Uterus (tissue), 3 donors: ENCODE measurements at regions not wholly inside any gene's neighbourhood (a gene's known extent, or its start where the extent isn't known, plus 50 kb on each side); places are given as distances from the start of the nearest gene placed in this dataset.

Source experiments
- DNase-seq, 2 donors: peaks; one replicate each; pipeline ENCODE4 v3.0.0-alpha.2; 2019 to 2020
- H3K27ac ChIP-seq, 2 donors: fragments of 200-600 bp; sonication (generic); 1 replicate in 1 of 2; 2 replicates in 1 of 2; pipeline ENCODE4 v1.5.1; 2016 to 2018
- H3K27me3 ChIP-seq, 2 donors: fragments of 200-600 bp; sonication (generic); one replicate each; pipeline ENCODE4 v1.5.1; 2018 to 2019; ENCODE audit warnings: control low read depth in 1 of 2
- H3K36me3 ChIP-seq, 2 donors: fragments of 200-600 bp; sonication (generic); one replicate each; pipeline ENCODE4 v1.5.1; 2019; ENCODE audit warnings: control low read depth in 1 of 2
- H3K4me1 ChIP-seq, 2 donors: fragments of 200-600 bp; sonication (generic); one replicate each; pipeline ENCODE4 v1.5.1; 2018 to 2019; ENCODE audit warnings: control low read depth in 1 of 2
- H3K4me3 ChIP-seq, 2 donors: fragments of 200-600 bp; sonication (generic); 1 replicate in 1 of 2; 2 replicates in 1 of 2; pipeline ENCODE4 v1.5.1; 2018 to 2019; ENCODE audit warnings: mild to moderate bottlenecking in 1 of 2
- H3K9me3 ChIP-seq, 2 donors: fragments of 200-600 bp; sonication (generic); one replicate each; pipeline ENCODE4 v1.5.1; 2019; ENCODE audit warnings: control low read depth in 1 of 2
- POLR2A ChIP-seq, 2 donors: fragments of 450-650 bp; IDR thresholded peaks; one replicate each; pipeline ENCODE4 v1.6.1; 2016; ENCODE audit warnings: antibody characterized with exemption in 2 of 2, mild to moderate bottlenecking in 1 of 2, moderate library complexity in 1 of 2
- intact Hi-C: fragments of 100-400 bp; cut with DNase I; formaldehyde crosslinking; loops from one replicate; pipeline ENCODE4 v1.15.1; 2023; ENCODE audit warnings: low total_unique reads
- TF ChIP-seq, protein P1 (sequence below), 4 experiments: fragments of 200-600 bp in 2 of 4; fragments of 450-650 bp in 2 of 4; sonication (generic) in 2 of 4; IDR thresholded peaks; one replicate each; pipeline ENCODE4 v1.5.1; 2016 to 2019; ENCODE audit warnings: antibody characterized with exemption in 4 of 4, mild to moderate bottlenecking in 2 of 4, moderate library complexity in 1 of 4
- donor health status: DM: yes; HTN: yes; CAD: no.

- no peaks in the 10 kb centered on the region for H3K27me3 ChIP-seq
- H3K4me3 ChIP-seq = no peak overlapping the region
- H3K9me3 ChIP-seq = no peaks in the 10 kb centered on the region
- H3K4me1 ChIP-seq = no peaks in the 10 kb centered on the region
- TF ChIP-seq, protein P1, sequence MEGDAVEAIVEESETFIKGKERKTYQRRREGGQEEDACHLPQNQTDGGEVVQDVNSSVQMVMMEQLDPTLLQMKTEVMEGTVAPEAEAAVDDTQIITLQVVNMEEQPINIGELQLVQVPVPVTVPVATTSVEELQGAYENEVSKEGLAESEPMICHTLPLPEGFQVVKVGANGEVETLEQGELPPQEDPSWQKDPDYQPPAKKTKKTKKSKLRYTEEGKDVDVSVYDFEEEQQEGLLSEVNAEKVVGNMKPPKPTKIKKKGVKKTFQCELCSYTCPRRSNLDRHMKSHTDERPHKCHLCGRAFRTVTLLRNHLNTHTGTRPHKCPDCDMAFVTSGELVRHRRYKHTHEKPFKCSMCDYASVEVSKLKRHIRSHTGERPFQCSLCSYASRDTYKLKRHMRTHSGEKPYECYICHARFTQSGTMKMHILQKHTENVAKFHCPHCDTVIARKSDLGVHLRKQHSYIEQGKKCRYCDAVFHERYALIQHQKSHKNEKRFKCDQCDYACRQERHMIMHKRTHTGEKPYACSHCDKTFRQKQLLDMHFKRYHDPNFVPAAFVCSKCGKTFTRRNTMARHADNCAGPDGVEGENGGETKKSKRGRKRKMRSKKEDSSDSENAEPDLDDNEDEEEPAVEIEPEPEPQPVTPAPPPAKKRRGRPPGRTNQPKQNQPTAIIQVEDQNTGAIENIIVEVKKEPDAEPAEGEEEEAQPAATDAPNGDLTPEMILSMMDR (IDR thresholded peaks at IDR 0.05) = no peak
- no peak for TF ChIP-seq POLR2A (IDR thresholded peaks at IDR 0.05)
- DNase-seq = no peak
- no peaks in the 10 kb centered on the region for H3K36me3 ChIP-seq
- intact Hi-C loops = no loop called here
- H3K27ac ChIP-seq = no peak overlapping the region
These were observed 147.9 kb downstream of the DMRT2 start for GRCh38 chr9:1198085-1198484.

GRCh38 chr9:1200847-1201251 is 150.7 kb downstream of the DMRT2 start:
- Histone ChIP-seq H3K9me3 (no peaks in the 10 kb centered on the region), H3K4me3 (no peak overlapping the region), H3K27me3 (no peaks in the 10 kb centered on the region), H3K36me3 (no peaks in the 10 kb centered on the region), H3K4me1 (no peaks in the 10 kb centered on the region), H3K27ac (no peak overlapping the region)
- intact Hi-C loops = no loop called here
- TF ChIP-seq, protein P1 (IDR thresholded peaks at IDR 0.05) = no peak
- TF ChIP-seq POLR2A (IDR thresholded peaks at IDR 0.05) = no peak
- no peak for DNase-seq

- Histone ChIP-seq H3K36me3 (no peaks in the 10 kb centered on the region), H3K4me1 (no peaks in the 10 kb centered on the region), H3K4me3 (no peak overlapping the region), H3K9me3 (no peaks in the 10 kb centered on the region), H3K27ac (no peak overlapping the region), H3K27me3 (no peaks in the 10 kb centered on the region)
- DNase-seq = no peak
- intact Hi-C loops = no loop called here
- TF ChIP-seq, protein P1 (IDR thresholded peaks at IDR 0.05) = no peak
- no peak for TF ChIP-seq POLR2A (IDR thresholded peaks at IDR 0.05)
These were observed 151.1 kb downstream of the DMRT2 start for GRCh38 chr9:1201262-1201661.

DNA sequence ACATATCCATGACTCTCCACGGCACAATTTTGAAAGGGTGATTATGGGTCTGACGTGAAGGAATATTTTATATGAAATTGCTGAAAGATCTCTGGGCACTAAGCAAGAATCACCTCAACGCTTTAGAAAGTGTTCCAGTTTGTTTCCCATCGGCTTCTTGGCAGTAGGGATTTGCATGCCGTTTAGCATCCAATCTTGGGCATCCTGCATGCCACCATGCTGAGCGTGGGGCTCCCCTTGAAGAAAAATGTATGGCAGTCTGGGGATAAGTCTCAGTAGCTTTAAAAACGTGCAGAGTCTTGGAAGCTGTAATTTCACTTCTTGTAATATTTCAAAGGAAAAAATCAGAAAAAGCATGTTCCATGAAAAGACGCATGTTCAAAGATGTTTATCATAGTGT is 151.7 kb downstream of the DMRT2 start:
- Histone ChIP-seq H3K4me3 (no peak overlapping the region), H3K27me3 (no peaks in the 10 kb centered on the region), H3K4me1 (no peaks in the 10 kb centered on the region), H3K36me3 (no peaks in the 10 kb centered on the region), H3K9me3 (no peaks in the 10 kb centered on the region), H3K27ac (no peak overlapping the region)
- no peak for DNase-seq
- intact Hi-C loops = no loop called here
- no peak for TF ChIP-seq POLR2A (IDR thresholded peaks at IDR 0.05)
- TF ChIP-seq, protein P1 (IDR thresholded peaks at IDR 0.05) = no peak

GRCh38 chr9:1202512-1203280 is 152.5 kb downstream of the DMRT2 start:
- no peaks in the 10 kb centered on the region for H3K27me3 ChIP-seq
- DNase-seq = no peak
- H3K4me1 ChIP-seq = no peaks in the 10 kb centered on the region
- no peaks in the 10 kb centered on the region for H3K9me3 ChIP-seq
- H3K36me3 ChIP-seq = no peaks in the 10 kb centered on the region
- intact Hi-C loops = no loop called here
- no peak overlapping the region for H3K27ac ChIP-seq
- no peak for TF ChIP-seq POLR2A (IDR thresholded peaks at IDR 0.05)
- TF ChIP-seq, protein P1 (IDR thresholded peaks at IDR 0.05) = no peak
- no peak overlapping the region for H3K4me3 ChIP-seq
